GM12865 (cell line): ENCODE measurements at regions not wholly inside any gene's neighbourhood (a gene's known extent, or its start where the extent isn't known, plus 50 kb on each side); places are given as distances from the start of the nearest gene placed in this dataset.
"Not testable (repeated sequence)": the region's sequence is repeated elsewhere in the genome, so short reads cannot be mapped to it uniquely, and the experiment has no call there.

ENCODE experiments used
- DNase-seq: peaks from one replicate; pipeline ENCODE4 v3.0.0; 2010; ENCODE audit warnings: low read depth
- H3K4me3 ChIP-seq: 2 replicates; pipeline ENCODE4 v1.5.1; 2011; ENCODE audit warnings: mild to moderate bottlenecking, low read depth, low read length, control low read depth
- CTCF ChIP-seq: IDR thresholded peaks from 2 replicates; pipeline ENCODE4 v1.5.1; 2011; ENCODE audit warnings: low read length, control low read depth, low read depth, inconsistent platforms; ENCODE audit not compliant: insufficient read depth; ENCODE audit errors: missing control alignments

DNA sequence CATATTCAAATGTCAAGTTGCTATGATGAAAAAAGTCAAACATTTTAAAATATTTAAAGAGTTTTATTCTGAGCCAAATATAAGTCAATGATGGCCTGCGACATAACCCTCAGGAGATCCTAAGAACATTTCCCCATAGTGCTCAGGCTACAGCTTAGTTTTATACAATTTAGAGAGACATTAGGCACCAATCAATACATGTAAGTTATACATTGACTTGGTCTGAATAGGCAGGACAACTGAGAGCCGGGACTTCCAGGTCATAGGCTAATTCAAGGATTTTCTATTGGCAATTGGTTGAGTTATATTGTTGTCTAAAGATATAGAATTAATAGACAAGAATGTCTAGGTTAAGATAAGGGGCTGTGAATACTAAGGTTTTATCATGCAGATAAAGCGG lies 64.5 kb downstream of the UGT2B28 start:
- H3K4me3 ChIP-seq, DNase-seq: not testable (repeated sequence)

GRCh38 chr4:69348746-69349145 lies 68.5 kb downstream of the UGT2B28 start:
- H3K4me3 ChIP-seq, DNase-seq: not testable (repeated sequence)

- DNase-seq = no peak
- no peak for TF ChIP-seq CTCF
- no peak overlapping the region for H3K4me3 ChIP-seq
These were observed 80.0 kb downstream of the UGT2B28 start for GRCh38 chr4:69360271-69360670.

GRCh38 chr4:69360768-69361167 lies 80.5 kb downstream of the UGT2B28 start:
- not testable (repeated sequence) for H3K4me3 ChIP-seq, DNase-seq

DNA sequence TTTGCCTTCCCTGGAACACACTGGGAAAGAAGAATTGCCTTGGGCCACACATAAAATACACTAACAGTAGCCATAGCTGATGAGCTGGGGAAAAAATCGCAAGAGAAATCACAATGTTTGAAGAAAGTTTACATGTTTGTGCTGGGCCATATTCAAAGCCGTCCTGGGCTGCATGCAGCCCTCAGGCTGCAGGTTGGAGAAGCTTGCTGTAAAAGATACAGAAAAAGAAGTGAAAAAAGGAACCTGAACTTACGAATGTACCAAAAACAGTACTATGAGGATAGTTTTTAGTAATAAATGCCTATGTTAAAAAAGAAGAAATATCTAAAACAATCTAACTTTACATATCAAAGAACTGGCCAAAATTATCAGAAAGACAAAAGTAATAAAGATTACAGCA lies 82.1 kb downstream of the UGT2B28 start:
- no peak for DNase-seq
- no peak overlapping the region for H3K4me3 ChIP-seq
- TF ChIP-seq CTCF = no peak

DNA sequence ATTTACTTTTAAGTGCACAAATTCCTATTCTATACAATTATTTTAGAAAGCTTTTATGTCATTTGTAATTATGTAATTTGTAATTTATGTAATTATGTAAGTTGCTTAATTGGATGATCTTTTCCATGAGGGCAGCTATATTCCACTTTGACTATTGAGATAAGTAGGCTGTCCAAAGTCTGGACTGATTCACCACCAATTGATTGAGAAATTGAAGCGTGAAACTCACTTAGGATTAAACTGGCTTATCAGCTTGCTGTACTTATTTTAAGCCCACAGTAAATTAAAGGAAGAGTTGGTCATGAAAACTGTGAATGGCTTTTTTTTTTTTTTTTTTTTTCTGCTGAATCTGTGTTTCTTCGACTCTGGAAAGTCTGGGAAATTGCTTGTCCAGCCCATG lies 87.4 kb downstream of the UGT2B28 start:
- not testable (repeated sequence) for H3K4me3 ChIP-seq, DNase-seq

- H3K4me3 ChIP-seq = no peak overlapping the region
- no peak for DNase-seq
- no peak for TF ChIP-seq CTCF
These were observed 96.2 kb downstream of the UGT2B28 start for GRCh38 chr4:69376450-69376849.

DNA sequence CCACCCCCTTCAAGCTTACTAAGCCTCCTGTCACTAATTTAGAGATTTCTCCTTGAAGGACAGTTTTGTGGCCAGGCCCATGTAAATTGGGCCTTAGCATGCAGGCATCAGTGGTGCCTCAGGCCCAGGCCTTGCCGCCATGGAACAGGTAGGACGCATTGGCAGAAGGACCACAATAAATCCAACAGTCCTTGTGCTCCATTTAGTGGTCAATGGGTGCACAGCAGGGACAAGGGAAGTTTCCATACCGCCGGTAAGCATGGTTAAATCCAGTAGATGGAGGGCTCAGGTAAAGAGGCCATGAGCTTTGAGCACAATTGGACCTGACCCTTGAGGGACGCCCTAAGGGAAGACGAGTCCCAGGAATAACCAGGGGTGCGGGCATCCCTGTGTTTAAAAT lies 97.3 kb downstream of the UGT2B28 start:
- peak; percentile 1 for TF ChIP-seq CTCF
- no peak for DNase-seq
- H3K4me3 ChIP-seq = no peak overlapping the region

DNA sequence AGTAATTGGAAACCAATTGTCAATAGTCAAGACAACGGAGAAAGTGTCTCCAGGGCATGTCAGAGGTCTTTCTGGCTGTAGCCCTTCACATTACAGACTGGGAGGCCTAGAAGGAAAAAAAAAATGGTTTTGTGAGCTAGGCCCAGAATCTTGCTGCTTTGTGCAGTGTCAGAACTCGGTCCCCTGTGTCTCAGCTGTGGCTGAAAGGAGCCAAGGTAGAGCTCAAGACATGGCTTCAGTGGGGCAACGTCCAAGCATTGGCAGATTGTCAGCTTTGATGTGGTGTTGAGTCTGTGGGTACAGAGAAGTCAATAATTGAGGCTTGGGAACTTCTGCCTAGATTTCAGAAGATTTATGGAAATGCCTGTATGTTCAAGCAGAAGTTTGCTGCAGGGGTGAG lies 103.0 kb downstream of the UGT2B28 start:
- no peak for TF ChIP-seq CTCF
- DNase-seq = no peak
- H3K4me3 ChIP-seq = no peak overlapping the region

- DNase-seq, H3K4me3 ChIP-seq: not testable (repeated sequence)
These were observed 106.6 kb downstream of the UGT2B4 start for GRCh38 chr4:69389111-69389510.
